Fibroblast of the aortic adventitia (primary cell): ENCODE measurements at regions not wholly inside any gene's neighbourhood (a gene's known extent, or its start where the extent isn't known, plus 50 kb on each side); places are given as distances from the start of the nearest gene placed in this dataset.

Experiments used
- DNase-seq: peaks from one replicate; pipeline ENCODE4 v3.0.0-alpha.2; 2010; ENCODE audit warnings: low read depth
- H3K4me3 ChIP-seq: 2 replicates; pipeline ENCODE4 v1.5.1; 2011; ENCODE audit warnings: low read depth, mild to moderate bottlenecking, control low read depth, low read length, moderate library complexity
- CTCF ChIP-seq: IDR thresholded peaks from 2 replicates; pipeline ENCODE4 v1.5.1; 2011; ENCODE audit warnings: mild to moderate bottlenecking, low read length, control low read depth, inconsistent platforms; ENCODE audit not compliant: insufficient read depth

- TF ChIP-seq CTCF, result no peak
- DNase-seq, result no peak
- no peak overlapping the region for H3K4me3 ChIP-seq
Observed at GRCh38 chr13:108496362-108497210, 132.8 kb upstream of the MYO16 start.

GRCh38 chr13:108500711-108501110, 128.7 kb upstream of the MYO16 start:
- no peak for DNase-seq
- no peak for TF ChIP-seq CTCF

GRCh38 chr13:108508263-108508662, 121.1 kb upstream of the MYO16 start:
- TF ChIP-seq CTCF, result peak; percentile 61
- peak; percentile 51 for DNase-seq
- no peak overlapping the region for H3K4me3 ChIP-seq

More at GRCh38 chr13:108500711-108501110, 128.7 kb upstream of the MYO16 start:
- no peak overlapping the region for H3K4me3 ChIP-seq

GRCh38 chr13:108525827-108526226, 103.6 kb upstream of the MYO16 start:
- no peak for TF ChIP-seq CTCF
- DNase-seq, result no peak
- H3K4me3 ChIP-seq, result no peak overlapping the region

GRCh38 chr13:108526286-108526685, 103.1 kb upstream of the MYO16 start:
- no peak for TF ChIP-seq CTCF
- H3K4me3 ChIP-seq, result no peak overlapping the region
- no peak for DNase-seq

GRCh38 chr13:108527844-108528243, 101.6 kb upstream of the MYO16 start:
- H3K4me3 ChIP-seq, result no peak overlapping the region
- no peak for DNase-seq
- no peak for TF ChIP-seq CTCF

- no peak overlapping the region for H3K4me3 ChIP-seq
- DNase-seq, result no peak
- TF ChIP-seq CTCF, result no peak
Observed at GRCh38 chr13:108528303-108528702, 101.1 kb upstream of the MYO16 start.
